Activated CD8-positive, alpha-beta T cell treated with anti-CD3 and anti-CD28 coated beads for 36 hours (primary cell): ENCODE measurements at regions not wholly inside any gene's neighbourhood (a gene's known extent, or its start where the extent isn't known, plus 50 kb on each side); places are given as distances from the start of the nearest gene placed in this dataset.

Experiments
- ATAC-seq: fragments of 200-7000 bp; cut with Tn5 transposase; one replicate; pipeline ENCODE4 v1.10.0; 2021; ENCODE audit warnings: mild to moderate bottlenecking, moderate library complexity
- CTCF ChIA-PET: fragments of 350-600 bp; sonication (Branson Sonifier 250); formaldehyde crosslinking; loops from one replicate; lab custom pipeline; 2021; ENCODE audit warnings: antibody characterized with exemption; lab: Charles Lee
- POLR2A ChIA-PET: fragments of 350-600 bp; sonication (Branson Sonifier 250); formaldehyde crosslinking; loops from one replicate; lab custom pipeline; 2021; ENCODE audit warnings: antibody characterized with exemption; lab: Charles Lee
- DNase-seq: peaks from one replicate; pipeline ENCODE4 v3.0.0-alpha.2; 2020
- H3K27ac Mint-ChIP-seq: one replicate; pipeline ENCODE4 v1.8.0; 2021; ENCODE audit warnings: mild to moderate bottlenecking, mixed read lengths
- H3K27me3 Mint-ChIP-seq: one replicate; pipeline ENCODE4 v1.8.0; 2021; ENCODE audit warnings: mixed read lengths
- H3K36me3 Mint-ChIP-seq: one replicate; pipeline ENCODE4 v1.8.0; 2021; ENCODE audit warnings: low read depth, mixed read lengths
- H3K4me1 Mint-ChIP-seq: one replicate; pipeline ENCODE4 v1.8.0; 2021; ENCODE audit warnings: low read depth, mixed read lengths
- H3K4me3 Mint-ChIP-seq: one replicate; pipeline ENCODE4 v1.8.0; 2021; ENCODE audit warnings: mild to moderate bottlenecking, moderate library complexity, mixed read lengths
- H3K9me3 Mint-ChIP-seq: one replicate; pipeline ENCODE4 v1.8.0; 2021; ENCODE audit warnings: mixed read lengths
- CTCF ChIP-seq: fragments of 200-600 bp; IDR thresholded peaks from one replicate; pipeline ENCODE4 v1.8.0; 2022; ENCODE audit warnings: antibody characterized with exemption, mild to moderate bottlenecking
- intact Hi-C: fragments of 100-400 bp; cut with micrococcal nuclease; formaldehyde crosslinking; loops from one replicate; pipeline ENCODE4 v1.10.0; 2022

- TF ChIP-seq CTCF, result no peak
- intact Hi-C loops, result no loop called here
- H3K36me3 Mint-ChIP-seq, result no peaks in the 10 kb centered on the region
Observed at GRCh38 chr11:27786864-27787263, 86.6 kb upstream of the BDNF start.

GRCh38 chr11:27786331-27786730 is 86.1 kb upstream of the BDNF start:
- ATAC-seq, result no peak
- no peak overlapping the region for H3K27ac Mint-ChIP-seq
- TF ChIP-seq CTCF, result no peak
- POLR2A ChIA-PET, result no interaction called here
- no peaks in the 10 kb centered on the region for H3K36me3 Mint-ChIP-seq
- CTCF ChIA-PET, result no interaction called here
- no peaks in the 10 kb centered on the region for H3K4me1 Mint-ChIP-seq
- intact Hi-C loops, result no loop called here
- no peaks in the 10 kb centered on the region for H3K9me3 Mint-ChIP-seq
- no peak for DNase-seq
- H3K4me3 Mint-ChIP-seq, result no peak overlapping the region
- H3K27me3 Mint-ChIP-seq, result no peaks in the 10 kb centered on the region

More at GRCh38 chr11:27786864-27787263, 86.6 kb upstream of the BDNF start:
- ChIA-PET CTCF (no interaction called here), POLR2A (no interaction called here)
- no peaks in the 10 kb centered on the region for H3K4me1 Mint-ChIP-seq
- no peak overlapping the region for H3K4me3 Mint-ChIP-seq
- no peak overlapping the region for H3K27ac Mint-ChIP-seq
- DNase-seq (no peak), ATAC-seq (no peak)
- no peaks in the 10 kb centered on the region for H3K27me3 Mint-ChIP-seq
- H3K9me3 Mint-ChIP-seq, result no peaks in the 10 kb centered on the region

GRCh38 chr11:27783701-27784355 is 83.6 kb upstream of the BDNF start:
- Mint-ChIP-seq H3K36me3 (no peaks in the 10 kb centered on the region), H3K9me3 (no peaks in the 10 kb centered on the region), H3K4me3 (no peak overlapping the region), H3K27ac (no peak overlapping the region), H3K4me1 (no peaks in the 10 kb centered on the region), H3K27me3 (no peaks in the 10 kb centered on the region)
- CTCF ChIA-PET, result interaction anchor here (0.8 kb wide), 1 partner anchor 67 kb away, joined by 3 read pairs; no protein-coding TSS in a partner anchor
- TF ChIP-seq CTCF, result no peak
- no peak for ATAC-seq
- POLR2A ChIA-PET, result no interaction called here
- intact Hi-C loops, result no loop called here
- DNase-seq, result no peak

- Mint-ChIP-seq H3K36me3 (no peaks in the 10 kb centered on the region), H3K9me3 (no peaks in the 10 kb centered on the region), H3K27ac (no peak overlapping the region), H3K27me3 (no peaks in the 10 kb centered on the region), H3K4me1 (no peaks in the 10 kb centered on the region), H3K4me3 (no peak overlapping the region)
- DNase-seq (no peak), ATAC-seq (no peak)
- intact Hi-C loops, result no loop called here
- no peak for TF ChIP-seq CTCF
- CTCF ChIA-PET, result interaction anchor here (1.0 kb wide), 1 partner anchor 78 kb away, joined by 3 read pairs; no protein-coding TSS in a partner anchor
- POLR2A ChIA-PET, result no interaction called here
Observed at GRCh38 chr11:27777033-27777432, 76.8 kb upstream of the BDNF start.

- ChIA-PET CTCF (no interaction called here), POLR2A (no interaction called here)
- intact Hi-C loops, result no loop called here
Observed at GRCh38 chr11:27773884-27774283, 73.6 kb upstream of the BDNF start.

More at GRCh38 chr11:27773884-27774283, 73.6 kb upstream of the BDNF start:
- TF ChIP-seq CTCF, result no peak
- no peak overlapping the region for H3K4me3 Mint-ChIP-seq
- H3K36me3 Mint-ChIP-seq, result no peaks in the 10 kb centered on the region
- no peaks in the 10 kb centered on the region for H3K9me3 Mint-ChIP-seq
- DNase-seq (no peak), ATAC-seq (no peak)
- no peak overlapping the region for H3K27ac Mint-ChIP-seq
- H3K4me1 Mint-ChIP-seq, result no peaks in the 10 kb centered on the region
- no peaks in the 10 kb centered on the region for H3K27me3 Mint-ChIP-seq
